Peyer's patch (tissue), 4 donors: ENCODE measurements at regions not wholly inside any gene's neighbourhood (a gene's known extent, or its start where the extent isn't known, plus 50 kb on each side); places are given as distances from the start of the nearest gene placed in this dataset.

Experiments
- CTCF ChIP-seq, 6 experiments: fragments of 450-650 bp in 4 of 6; fragments of 200-600 bp in 2 of 6; sonication (generic) in 1 of 6; IDR thresholded peaks; one replicate each; pipeline ENCODE4 v1.5.1; 2017 to 2019; ENCODE audit warnings: antibody characterized with exemption in 6 of 6, mild to moderate bottlenecking in 3 of 6, moderate library complexity in 1 of 6
- POLR2A ChIP-seq, 2 donors: fragments of 450-650 bp; IDR thresholded peaks; one replicate each; pipeline ENCODE4 v1.5.1; 2017; ENCODE audit warnings: antibody characterized with exemption in 2 of 2, mild to moderate bottlenecking in 2 of 2, moderate library complexity in 2 of 2

- no peak for TF ChIP-seq CTCF (IDR thresholded peaks at IDR 0.05)
- TF ChIP-seq POLR2A (IDR thresholded peaks at IDR 0.05), result no peak
These were observed 250.1 kb upstream of the SGCD start for GRCh38 chr5:156076912-156077311.
